GM19099 (cell line): ENCODE measurements at regions not wholly inside any gene's neighbourhood (a gene's known extent, or its start where the extent isn't known, plus 50 kb on each side); places are given as distances from the start of the nearest gene placed in this dataset.

ENCODE experiments used
- POLR2A ChIP-seq: IDR thresholded peaks from 3 replicates; pipeline ENCODE4 v1.6.1; 2011; ENCODE audit warnings: low read depth; ENCODE audit not compliant: insufficient read length; ENCODE audit errors: extremely low read depth

DNA sequence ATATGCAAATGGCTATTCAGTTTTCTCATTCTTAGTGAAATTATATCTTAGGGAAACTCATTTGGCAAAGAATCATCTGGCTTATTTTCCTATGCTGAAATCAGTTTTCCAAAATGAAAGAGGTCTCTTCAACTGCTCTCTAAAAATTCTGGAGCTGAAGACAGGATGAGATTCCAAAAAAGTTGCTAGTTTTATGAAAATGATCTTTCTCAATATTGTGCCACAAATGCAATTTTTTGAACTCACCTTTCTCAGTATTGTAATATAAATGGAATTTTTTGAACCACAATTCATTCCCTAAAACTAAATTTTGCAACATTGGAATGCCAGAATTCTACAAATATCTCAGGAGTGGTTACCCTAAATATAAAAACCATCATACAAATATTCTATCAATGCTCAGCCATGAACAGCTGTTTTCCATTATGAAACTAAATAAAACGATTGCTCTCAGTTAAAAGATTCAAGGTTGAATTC is 147.7 kb upstream of the PKDCC start:
- no peak for TF ChIP-seq POLR2A

DNA sequence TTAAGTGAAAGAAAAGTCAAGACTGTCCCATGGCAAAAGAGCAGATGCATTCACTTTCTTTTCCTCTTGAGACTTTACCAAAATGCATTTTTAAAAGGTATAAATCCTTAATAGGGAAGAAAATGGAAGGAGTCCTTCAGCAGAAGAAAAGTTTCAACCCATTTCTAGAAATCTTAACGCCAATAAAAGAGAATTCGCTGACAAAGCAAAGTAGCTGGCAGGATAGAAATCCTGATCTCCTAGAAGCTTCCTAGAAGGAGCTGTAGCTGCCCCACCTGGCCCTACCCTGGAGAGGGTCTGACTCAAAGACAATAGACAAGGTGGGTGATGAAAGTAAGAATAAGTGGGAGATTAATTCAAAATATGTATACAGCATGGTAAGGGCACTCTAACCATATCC is 144.9 kb upstream of the PKDCC start:
- TF ChIP-seq POLR2A, result no peak

DNA sequence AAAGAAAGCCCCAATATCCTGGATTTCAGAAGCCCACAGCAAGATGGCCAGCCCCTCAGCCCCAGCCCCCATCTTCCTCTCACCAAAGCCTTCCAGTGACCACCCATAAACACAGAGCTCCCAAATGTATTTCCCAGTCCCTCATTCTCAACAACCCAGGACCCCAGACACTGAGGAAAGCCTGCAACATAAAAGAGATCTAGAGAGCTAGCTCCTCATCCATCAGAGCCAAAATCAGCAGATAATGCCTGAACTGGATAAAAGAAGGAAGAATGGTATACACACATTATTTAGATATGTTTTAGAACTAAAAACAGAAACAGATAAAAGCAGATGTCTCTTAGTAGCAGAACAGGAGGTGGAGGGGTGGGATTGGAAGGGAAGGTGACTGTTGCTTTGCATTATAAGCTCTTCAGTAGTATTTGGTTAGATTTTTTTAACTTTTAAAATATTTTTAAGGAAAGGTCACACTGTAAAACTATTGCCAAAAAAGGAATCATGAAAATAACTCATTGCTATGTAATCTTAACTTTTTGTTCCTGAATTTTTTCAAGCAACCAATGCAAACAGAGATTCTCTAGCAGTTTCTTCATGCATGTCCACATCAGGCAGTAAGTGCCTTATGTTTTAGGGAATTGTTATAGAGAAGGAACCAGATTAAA is 144.2 kb upstream of the PKDCC start:
- TF ChIP-seq POLR2A, result no peak

DNA sequence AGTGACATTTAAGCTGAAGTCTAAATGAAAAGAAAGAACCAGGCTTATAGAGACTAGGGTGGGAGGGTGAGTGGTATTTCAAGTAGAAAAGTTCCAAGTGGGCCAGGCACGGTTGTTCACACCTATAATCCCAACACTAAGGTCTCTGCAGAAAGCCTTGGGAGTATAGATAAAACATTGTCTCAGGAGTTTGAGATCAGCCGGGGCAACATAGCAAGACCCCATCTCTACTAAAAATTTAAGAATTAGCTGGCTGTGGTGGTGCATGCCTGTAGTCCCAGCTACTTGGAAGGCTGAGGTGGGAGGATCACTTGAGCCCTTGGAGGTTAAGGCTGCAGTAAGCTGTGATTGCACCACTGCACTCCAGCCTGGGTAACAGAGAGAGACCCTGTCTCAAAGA is 143.4 kb upstream of the PKDCC start:
- TF ChIP-seq POLR2A, result no peak

DNA sequence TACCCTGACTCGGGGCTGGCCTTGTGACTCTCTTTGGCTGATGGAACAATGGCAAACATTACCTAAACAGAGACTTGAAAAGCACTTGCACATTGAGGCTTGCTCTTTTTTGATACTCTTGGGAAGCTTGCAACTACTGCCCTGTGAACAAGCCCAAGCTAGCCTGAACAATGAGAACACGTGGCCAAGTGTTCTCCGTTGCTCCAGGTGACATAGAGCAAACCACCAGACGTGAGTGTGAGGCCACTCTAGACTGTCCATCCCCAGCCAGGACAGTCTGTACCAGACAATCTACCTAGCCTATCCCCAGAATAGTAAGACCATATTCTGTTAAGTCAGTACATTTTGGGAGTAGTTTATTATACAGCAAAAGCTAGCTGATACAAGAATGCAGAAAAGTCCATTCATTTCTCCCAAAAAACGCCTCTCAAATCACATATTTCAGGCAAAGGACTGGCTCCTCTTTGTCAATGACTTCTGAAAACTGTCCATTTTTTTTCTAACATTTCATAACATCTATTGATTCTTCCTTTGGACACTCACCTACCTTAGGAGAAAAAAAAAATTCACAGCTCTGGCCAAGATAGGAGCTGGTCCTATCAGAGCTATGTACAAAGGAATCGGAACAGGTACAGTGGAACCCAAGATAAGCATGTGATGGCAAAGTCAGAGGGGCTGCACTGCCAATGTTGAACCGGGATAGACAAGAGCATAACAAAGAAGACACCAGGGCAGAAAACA is 142.1 kb upstream of the PKDCC start:
- no peak for TF ChIP-seq POLR2A

DNA sequence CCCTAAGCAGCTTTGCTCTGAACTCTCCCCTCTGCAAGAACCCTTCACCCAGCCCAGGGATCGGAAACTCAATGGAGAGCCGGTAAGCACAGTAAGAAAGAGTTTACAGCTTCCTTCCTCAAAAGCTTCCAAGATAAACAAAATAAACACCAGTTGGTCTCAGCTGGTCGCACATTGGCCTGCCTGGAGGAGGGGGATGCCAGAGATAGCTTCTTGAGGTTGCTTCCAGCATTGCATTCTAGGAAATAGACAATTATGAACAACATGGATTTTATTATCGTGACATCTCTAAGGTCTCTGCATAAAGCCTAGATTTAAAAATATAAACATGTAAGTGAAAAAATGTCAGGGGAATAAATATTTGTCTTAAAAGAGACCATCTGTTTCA is 141.5 kb upstream of the PKDCC start:
- no peak for TF ChIP-seq POLR2A

DNA sequence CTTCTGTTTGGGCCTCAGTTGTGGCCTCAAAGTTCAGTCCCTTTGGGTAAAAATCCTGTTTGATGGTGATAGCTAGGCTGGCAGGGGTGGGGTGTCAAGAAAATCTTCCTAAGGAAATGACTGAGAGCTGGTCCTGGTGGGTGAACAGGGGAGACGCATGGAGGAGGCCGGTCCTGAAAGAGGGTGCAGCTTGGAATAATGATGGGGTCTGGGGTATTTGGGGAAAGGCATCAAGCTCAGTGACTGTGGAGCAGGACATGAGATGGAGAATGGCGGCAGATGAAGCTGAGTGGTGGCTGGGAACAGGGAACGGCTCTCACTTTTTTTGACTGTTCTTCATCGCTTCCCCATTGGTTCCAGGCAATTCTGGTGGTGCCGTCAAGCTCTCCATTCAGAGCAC is 140.7 kb upstream of the PKDCC start:
- TF ChIP-seq POLR2A, result no peak

DNA sequence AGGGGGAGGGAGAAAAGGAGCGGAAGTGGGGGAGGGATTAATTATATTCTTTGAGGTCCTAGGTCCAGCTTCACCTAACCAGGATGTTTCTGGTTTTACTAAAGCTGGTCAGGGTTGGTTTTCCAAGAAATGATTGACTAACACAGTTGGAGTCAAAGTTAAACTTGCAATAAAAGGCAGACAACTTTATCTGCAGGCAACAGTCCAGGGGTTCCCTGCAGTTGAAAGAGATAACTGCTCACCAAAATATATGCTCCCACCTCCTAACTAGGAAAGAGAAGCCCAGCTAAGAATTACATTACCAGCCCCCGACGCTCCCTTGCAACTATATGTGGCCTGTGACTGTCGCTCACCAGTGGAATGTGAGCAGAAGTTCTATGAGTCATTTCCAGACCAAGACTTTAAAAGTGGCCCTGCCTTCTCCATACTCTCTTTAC is 140.0 kb upstream of the PKDCC start:
- no peak for TF ChIP-seq POLR2A

DNA sequence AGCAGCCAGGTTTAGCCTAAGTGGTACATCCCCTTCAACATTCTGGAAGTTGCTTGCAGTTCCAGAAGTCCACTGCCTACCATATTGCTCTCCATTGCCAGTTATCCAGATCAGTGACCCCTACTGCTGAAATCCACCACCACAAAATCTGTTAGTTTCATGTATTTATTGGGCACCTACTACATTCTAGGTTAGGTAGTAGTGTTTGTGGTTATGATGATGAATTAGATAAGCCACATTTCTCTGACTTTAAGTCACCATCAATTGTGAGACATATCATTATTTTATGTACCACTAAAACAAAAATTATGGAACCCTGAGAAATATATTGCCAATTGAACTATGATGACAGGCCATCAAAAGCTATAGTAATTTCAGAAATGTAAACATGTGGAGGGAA is 139.5 kb upstream of the PKDCC start:
- no peak for TF ChIP-seq POLR2A

DNA sequence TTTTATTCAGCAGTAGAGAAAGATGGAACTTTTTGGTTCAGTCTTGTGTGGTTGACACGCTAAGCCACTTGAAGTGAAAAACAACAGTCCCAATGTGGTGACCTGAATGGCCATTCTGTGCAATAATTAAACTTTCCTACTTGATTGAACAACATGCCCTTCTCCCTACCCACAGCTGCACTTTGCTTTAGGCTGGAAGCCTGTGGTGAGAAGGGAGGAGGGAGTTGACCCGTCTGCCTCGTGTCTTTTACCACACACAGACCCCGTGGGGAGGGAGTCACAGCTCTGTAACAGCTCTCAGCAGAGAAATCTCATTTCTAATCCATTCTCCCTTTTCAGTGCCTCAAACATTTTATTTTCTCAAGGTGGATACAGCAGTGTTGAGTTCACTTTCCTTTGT is 138.2 kb upstream of the PKDCC start:
- no peak for TF ChIP-seq POLR2A

DNA sequence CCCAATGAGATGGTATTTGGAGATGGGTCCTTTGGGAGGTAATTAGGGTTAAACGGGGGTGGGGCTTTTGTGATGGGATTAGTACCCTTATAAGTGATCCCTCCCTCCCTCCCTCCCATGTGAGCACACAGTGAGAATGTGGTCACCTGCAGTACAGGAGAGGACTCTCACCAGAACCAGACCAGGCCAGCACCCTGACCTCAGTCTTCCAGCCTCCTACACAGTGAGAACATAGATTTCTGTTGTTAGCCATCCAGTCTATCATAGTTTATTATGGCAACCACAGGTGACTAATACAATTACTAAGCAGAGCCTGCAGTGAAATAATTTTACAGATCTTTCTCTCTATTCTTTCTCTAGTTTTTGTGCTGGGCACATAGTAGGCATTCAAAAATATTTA is 137.7 kb upstream of the PKDCC start:
- no peak for TF ChIP-seq POLR2A

DNA sequence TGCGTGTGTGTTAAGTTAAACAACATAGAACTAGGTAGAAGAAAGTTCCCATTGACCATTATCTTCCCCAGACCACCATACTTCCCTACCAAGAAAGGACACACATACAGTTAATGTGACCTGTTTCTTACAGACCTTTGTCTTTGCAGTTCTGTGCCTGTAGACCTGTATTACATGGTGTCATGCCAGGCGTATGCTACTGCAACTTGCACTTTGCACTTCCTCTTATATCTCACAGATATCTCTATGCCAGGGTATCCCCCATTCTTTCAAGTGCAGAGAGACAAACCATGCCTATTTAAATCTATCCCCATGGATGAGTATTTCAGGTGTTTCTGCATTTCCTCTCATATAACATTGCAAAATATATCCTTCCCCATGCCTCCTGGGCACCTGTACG is 136.8 kb upstream of the PKDCC start:
- no peak for TF ChIP-seq POLR2A

DNA sequence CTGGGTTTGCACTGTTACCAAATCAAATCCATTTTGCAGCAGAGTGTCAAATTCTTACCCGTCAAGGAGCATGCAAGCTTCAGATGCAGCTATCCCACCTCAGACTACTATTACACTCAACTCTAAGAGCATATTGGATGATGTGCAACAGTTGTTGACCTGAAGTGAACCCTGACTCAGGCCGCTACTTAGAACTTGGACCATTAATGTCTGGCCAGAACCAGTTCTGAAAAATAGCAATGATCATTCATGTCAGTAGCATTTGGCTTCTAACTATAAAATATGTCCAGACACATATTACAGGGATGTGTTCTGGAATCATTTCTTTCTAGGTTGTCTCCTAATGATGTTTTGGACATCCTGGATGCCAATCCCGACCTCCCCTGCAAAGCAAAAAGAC is 135.5 kb upstream of the PKDCC start:
- no peak for TF ChIP-seq POLR2A

DNA sequence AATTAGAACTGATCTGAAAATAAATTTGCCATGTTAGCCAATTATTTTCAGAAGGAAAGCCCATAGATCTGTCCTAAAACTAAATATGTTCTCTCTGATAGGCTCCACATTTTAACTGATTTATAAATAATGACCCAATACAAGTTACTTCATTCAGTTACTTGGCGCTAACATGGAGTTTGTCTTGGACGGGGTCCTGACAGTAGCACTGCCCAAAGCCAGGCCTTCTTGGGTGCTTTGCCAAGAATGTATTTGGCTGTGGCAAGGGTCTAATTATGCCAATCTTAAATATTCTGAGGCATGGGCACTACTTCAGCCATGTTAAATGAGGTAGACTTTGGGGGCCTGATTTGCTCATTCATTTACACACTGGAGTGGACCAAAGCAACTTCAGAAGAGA is 135.0 kb upstream of the PKDCC start:
- no peak for TF ChIP-seq POLR2A

DNA sequence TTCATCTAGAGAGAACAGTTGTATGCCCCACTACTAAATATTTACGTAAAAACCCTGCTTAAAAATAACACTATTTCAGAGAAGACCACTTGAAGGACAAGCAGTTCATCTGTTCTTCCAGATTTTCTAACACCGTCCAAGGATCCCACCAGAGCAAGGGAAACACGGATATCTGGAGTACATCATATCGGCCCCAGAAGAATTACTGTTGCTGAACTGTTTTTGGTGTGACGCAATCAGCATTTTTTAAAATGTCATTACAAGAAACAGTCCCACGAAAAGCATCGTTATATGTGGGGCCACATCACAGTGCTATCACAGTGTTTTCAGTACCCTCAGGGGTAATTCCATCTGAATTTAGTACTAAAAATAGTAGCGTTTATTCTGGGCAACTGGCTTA is 134.5 kb upstream of the PKDCC start:
- no peak for TF ChIP-seq POLR2A

DNA sequence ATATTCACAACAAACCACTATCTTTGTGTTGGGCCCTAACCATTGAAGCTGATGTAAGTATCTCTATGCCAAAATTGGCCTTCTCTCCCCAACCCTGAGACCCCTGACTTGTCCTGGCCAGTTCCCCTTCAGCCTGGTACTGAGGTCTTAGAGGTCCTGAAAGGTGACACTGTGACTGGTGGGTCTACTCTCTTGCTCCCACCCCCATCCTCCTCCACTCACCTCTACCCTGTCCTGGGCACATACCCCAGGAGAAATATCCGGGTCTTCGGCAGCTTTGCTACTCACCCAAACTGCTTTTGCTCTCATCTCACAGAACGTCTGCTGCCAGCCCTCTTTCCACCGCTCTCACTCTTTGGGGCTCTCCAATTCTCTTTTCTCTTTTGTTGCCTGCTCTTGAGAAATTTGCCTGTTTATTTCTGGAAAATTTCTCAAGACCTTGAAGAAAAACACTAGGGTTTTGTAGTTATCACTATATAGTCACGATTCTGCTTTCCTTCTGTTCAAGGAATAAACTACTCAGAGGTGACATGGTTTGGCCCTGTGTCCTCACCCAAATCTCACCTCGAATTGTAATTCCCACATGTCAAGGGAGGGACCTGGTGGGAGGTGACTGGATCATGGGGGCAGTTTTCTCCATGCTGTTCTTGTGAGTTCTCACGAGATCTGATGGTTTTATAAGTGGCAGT is 133.8 kb upstream of the PKDCC start:
- TF ChIP-seq POLR2A, result no peak
